ENCODE measurements at regions not wholly inside any gene's neighbourhood (a gene's known extent, or its start where the extent isn't known, plus 50 kb on each side); places are given as distances from the start of the nearest gene placed in this dataset.

DNA sequence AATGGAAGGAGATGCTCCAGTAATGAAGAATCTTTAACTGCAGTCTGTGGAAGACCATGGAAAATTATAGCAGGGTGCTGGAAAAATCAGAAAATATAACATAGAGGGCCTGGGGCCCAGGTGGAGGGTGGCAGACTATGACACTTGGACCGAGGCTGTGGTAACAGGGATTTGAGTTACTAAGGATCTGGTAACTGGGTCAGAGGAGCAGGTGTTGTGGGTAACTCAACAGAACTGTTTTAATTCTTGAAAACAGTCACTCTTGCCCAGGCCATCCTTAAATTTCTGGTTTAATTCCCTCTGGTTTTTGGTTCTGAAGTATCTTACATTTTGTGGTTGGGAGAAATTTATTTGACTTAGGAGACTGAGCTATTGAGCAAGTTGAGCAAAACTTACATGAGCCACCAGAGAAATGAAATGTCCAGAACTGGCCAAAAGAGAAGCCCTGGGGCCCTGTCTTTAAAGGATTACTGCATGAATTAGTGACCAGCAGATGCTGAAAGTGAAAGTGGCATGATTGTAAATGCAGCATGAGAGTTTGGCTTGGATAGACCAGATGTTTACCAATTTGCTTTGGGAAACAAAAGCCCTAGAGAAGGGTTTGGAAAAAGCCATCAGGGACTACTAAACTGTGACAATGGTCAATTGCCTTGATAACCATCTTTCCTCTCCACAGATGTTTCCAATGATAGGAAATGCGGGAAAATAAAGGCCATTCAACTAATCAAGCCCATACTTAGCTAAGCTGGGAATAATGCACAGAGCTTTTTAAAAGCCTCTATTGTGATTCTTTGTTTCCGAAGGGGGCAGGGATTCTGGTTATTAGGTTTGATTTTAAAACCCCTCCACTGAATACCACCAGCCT, 374.9 kb upstream of the TGFBR2 start:
- Histone ChIP-seq H3K36me3 (ENCODE audit: control insufficient read depth, insufficient read depth, low read length) (no peaks in the 10 kb centered on the region), H3K9ac (ENCODE audit: low read length) (no peak overlapping the region), H3K27ac (ENCODE audit: low read depth, low read length) (no peak overlapping the region), H3K27me3 (ENCODE audit: control insufficient read depth, insufficient read depth, low read length) (no peaks in the 10 kb centered on the region), H3K4me3 (ENCODE audit: low read length) (no peak overlapping the region), H3K4me1 (ENCODE audit: control insufficient read depth, insufficient read depth, low read length) (no peaks in the 10 kb centered on the region)

DNA sequence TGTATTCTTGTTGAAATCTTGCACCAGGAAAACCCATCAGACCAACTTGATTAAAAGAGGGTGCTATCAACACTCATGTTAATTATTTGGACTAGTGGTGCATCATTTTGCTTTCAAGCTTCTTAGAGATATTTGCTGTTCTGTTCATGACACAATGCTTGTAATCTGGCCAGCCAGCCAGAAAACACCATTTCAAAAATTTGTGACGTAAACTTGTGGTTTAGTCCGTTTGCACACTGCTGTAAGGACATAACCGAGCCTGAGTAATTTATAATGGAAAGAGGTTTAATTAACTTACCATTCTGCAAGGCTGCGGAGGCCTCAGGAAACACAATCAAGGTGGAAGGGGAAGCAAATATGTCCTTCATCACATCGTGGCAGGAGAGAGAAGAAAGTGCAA, 374.3 kb upstream of the TGFBR2 start:
- H3K27ac ChIP-seq (ENCODE audit: low read depth, low read length) = no peak overlapping the region
- no peak overlapping the region for H3K9ac ChIP-seq (ENCODE audit: low read length)
- H3K4me1 ChIP-seq (ENCODE audit: control insufficient read depth, insufficient read depth, low read length) = no peaks in the 10 kb centered on the region
- H3K4me3 ChIP-seq (ENCODE audit: low read length) = no peak overlapping the region
- no peaks in the 10 kb centered on the region for H3K36me3 ChIP-seq (ENCODE audit: control insufficient read depth, insufficient read depth, low read length)
- no peaks in the 10 kb centered on the region for H3K27me3 ChIP-seq (ENCODE audit: control insufficient read depth, insufficient read depth, low read length)

DNA sequence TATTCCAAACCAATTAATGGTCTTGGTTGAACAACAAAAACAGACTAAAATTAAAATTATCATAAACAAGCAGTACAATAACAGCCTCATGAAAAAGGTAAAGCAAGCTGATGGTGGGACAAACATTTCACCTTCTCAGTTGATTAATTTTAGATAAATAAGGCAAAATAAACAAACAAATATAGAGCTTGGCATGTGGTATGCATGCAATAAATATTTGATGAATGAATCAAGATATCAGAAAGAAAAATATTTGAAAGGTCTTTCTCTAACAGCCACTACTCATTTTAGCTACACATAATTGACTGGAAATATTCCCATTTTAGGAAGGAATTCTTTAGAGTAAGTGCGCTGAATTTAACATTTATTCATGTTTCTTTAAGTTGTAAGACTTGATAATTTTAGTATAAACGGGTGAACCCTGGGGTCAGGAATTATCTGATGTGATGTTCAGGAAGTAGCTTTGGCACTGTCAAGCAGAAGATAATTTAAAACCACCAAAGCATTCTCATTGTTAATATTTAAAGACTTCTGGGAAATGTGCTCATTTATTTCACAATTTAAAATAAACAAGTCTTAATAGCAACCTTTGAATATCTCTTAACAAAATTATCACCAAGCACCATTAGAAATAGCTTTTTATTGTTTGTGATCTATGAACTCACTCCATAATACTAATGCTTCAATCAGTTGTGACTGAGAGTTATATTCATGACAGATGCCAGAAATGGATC, 372.3 kb upstream of the TGFBR2 start:
- no peaks in the 10 kb centered on the region for H3K27me3 ChIP-seq (ENCODE audit: control insufficient read depth, insufficient read depth, low read length)
- H3K36me3 ChIP-seq (ENCODE audit: control insufficient read depth, insufficient read depth, low read length) = no peaks in the 10 kb centered on the region
- H3K4me1 ChIP-seq (ENCODE audit: control insufficient read depth, insufficient read depth, low read length) = no peaks in the 10 kb centered on the region
- no peak overlapping the region for H3K9ac ChIP-seq (ENCODE audit: low read length)
- H3K4me3 ChIP-seq (ENCODE audit: low read length) = no peak overlapping the region
- H3K27ac ChIP-seq (ENCODE audit: low read depth, low read length) = no peak overlapping the region

DNA sequence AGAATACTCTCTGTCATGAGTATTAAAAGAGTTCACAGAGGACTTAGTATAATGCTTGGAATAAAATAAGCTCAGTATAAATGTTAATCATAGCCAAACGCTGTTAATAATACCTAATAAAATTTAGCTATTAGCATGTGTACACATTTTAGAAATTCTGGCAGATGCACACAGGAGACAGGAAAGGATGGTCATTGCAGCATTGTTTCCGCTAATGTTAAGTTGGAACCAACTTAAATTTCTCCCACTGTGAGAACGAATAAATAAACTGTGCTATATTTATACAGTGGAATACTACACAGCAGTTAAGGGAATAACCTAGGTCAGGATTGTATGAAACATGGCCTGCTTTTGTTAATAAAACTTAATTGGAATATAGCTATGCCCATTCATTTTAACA, 370.4 kb upstream of the TGFBR2 start:
- Histone ChIP-seq H3K27me3 (ENCODE audit: control insufficient read depth, insufficient read depth, low read length) (no peaks in the 10 kb centered on the region), H3K27ac (ENCODE audit: low read depth, low read length) (no peak overlapping the region)

DNA sequence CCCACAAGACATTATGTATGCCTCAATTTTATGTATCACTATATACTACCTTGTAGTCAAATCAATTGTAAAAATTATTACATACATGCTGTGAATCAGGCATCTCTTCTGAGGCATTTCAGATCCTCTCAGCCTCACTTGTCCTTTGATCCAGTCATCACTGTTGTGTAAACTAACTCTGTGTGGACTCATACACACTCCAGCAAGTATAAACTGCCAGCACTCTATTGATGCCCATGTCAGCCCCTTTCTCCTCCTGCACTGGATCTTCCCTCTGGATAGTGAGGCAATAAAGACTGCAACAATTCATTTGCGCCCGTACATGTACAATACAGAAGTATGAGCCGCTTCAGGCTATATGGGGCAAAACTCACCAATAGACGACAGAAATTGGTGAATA, 364.7 kb upstream of the TGFBR2 start:
- Histone ChIP-seq H3K27me3 (ENCODE audit: control insufficient read depth, insufficient read depth, low read length) (no peaks in the 10 kb centered on the region), H3K4me3 (ENCODE audit: low read length) (no peak overlapping the region), H3K9ac (ENCODE audit: low read length) (no peak overlapping the region), H3K4me1 (ENCODE audit: control insufficient read depth, insufficient read depth, low read length) (no peaks in the 10 kb centered on the region), H3K36me3 (ENCODE audit: control insufficient read depth, insufficient read depth, low read length) (no peaks in the 10 kb centered on the region), H3K27ac (ENCODE audit: low read depth, low read length) (no peak overlapping the region)

More for the DNA sequence above, 370.4 kb upstream of the TGFBR2 start:
- Histone ChIP-seq H3K4me3 (ENCODE audit: low read length) (no peak overlapping the region), H3K9ac (ENCODE audit: low read length) (no peak overlapping the region), H3K4me1 (ENCODE audit: control insufficient read depth, insufficient read depth, low read length) (no peaks in the 10 kb centered on the region), H3K36me3 (ENCODE audit: control insufficient read depth, insufficient read depth, low read length) (no peaks in the 10 kb centered on the region)

DNA sequence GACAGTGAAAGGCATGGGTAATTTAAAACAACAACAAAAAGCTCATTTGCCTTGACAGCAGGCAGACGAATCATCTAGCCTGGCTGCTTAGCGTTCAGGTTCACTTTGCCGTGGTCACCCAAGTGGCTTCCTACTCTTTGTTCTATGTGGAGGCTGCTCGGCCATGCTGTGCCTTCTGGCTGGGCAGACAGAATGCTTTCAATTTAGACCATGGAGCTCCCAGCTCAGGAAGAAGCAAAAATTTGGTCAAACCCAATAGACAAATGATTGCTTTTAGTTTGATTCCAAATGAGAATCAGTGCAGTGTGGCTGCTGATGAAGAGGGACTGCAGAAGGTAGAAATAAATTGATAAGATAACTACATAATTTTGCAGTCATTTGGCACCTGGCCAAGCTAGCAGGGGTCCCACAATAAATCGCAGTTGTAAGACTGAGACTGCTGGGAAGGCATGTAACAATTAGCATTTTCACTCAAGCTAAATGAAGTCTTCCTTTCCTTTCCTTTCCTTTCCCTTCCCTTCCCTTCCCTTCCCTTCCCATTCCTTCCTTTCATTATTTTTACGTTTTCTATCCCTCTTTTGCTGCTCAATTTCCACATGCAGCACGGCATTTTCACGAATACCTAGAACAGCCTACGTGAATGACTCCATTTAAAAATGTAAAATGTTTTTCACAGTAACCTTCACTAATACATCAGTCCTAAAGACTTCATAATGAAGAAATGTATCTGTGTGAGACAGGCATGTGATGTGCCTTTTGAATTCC, 360.4 kb upstream of the TGFBR2 start:
- Histone ChIP-seq H3K27me3 (ENCODE audit: control insufficient read depth, insufficient read depth, low read length) (no peaks in the 10 kb centered on the region), H3K4me3 (ENCODE audit: low read length) (no peak overlapping the region), H3K27ac (ENCODE audit: low read depth, low read length) (no peak overlapping the region), H3K9ac (ENCODE audit: low read length) (no peak overlapping the region), H3K4me1 (ENCODE audit: control insufficient read depth, insufficient read depth, low read length) (no peaks in the 10 kb centered on the region), H3K36me3 (ENCODE audit: control insufficient read depth, insufficient read depth, low read length) (no peaks in the 10 kb centered on the region)

DNA sequence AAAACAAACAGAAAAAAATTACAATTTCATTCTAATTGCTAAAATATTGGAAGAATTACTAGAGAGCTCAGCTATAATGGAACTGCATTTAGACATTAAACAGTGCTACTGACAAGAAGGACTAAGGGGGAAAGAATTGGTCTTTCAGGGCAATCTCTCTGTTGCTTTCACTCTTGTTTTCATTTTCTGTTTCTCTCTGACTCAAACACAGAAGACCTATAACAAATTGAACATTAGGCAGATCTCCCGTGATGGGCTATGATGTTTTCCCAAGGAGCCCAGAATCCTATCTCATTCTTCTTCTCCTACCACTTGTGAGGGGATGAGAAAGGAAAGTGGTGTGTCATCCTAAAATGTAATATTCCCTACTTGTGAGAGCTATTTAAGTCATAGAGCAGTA, 358.0 kb upstream of the TGFBR2 start:
- Histone ChIP-seq H3K27me3 (ENCODE audit: control insufficient read depth, insufficient read depth, low read length) (no peaks in the 10 kb centered on the region), H3K4me1 (ENCODE audit: control insufficient read depth, insufficient read depth, low read length) (no peaks in the 10 kb centered on the region), H3K27ac (ENCODE audit: low read depth, low read length) (no peak overlapping the region), H3K4me3 (ENCODE audit: low read length) (no peak overlapping the region), H3K9ac (ENCODE audit: low read length) (no peak overlapping the region), H3K36me3 (ENCODE audit: control insufficient read depth, insufficient read depth, low read length) (no peaks in the 10 kb centered on the region)

DNA sequence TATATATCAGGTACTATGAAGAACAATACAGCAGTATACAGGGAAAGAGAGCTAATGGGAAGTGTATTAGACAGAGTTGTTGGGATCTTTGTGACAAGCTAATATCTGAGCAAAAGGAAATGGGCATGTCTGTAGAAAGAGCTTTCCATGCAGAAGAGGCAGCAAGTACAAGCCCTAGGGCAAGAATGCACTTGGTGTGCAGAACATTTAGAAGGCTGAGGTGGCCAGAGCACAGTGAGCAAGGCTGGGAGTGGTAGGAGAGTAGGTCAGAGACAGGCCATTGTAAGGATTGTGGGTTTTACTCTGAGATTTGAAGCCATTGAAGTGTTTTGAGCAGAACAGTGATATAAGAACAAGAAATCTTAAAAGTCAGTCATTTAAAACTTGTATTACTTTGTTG, 353.9 kb upstream of the TGFBR2 start:
- no peaks in the 10 kb centered on the region for H3K27me3 ChIP-seq (ENCODE audit: control insufficient read depth, insufficient read depth, low read length)
- no peak overlapping the region for H3K27ac ChIP-seq (ENCODE audit: low read depth, low read length)
- no peak overlapping the region for H3K4me3 ChIP-seq (ENCODE audit: low read length)
- no peak overlapping the region for H3K9ac ChIP-seq (ENCODE audit: low read length)
- no peaks in the 10 kb centered on the region for H3K4me1 ChIP-seq (ENCODE audit: control insufficient read depth, insufficient read depth, low read length)
- no peaks in the 10 kb centered on the region for H3K36me3 ChIP-seq (ENCODE audit: control insufficient read depth, insufficient read depth, low read length)

DNA sequence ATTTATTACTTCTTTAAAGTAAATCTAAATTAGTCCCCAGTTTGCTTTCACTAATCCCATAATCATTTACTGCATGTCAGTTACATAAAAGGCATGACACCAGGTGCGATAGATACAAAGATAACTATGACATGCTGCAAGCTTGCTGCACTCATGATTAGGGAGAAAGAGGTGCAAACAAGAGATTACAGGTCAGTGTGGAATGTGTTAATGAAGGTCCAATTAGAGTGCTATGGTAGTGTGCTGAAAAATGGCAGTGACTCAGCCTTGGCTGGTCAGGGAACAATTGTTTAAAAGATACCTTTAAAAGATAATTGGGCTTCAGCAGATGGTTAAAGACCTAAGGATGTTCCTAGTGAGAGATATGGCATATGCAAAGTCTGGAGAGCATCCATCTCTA, 352.6 kb upstream of the TGFBR2 start:
- H3K27ac ChIP-seq (ENCODE audit: low read depth, low read length) = no peak overlapping the region
- H3K27me3 ChIP-seq (ENCODE audit: control insufficient read depth, insufficient read depth, low read length) = no peaks in the 10 kb centered on the region
- H3K36me3 ChIP-seq (ENCODE audit: control insufficient read depth, insufficient read depth, low read length) = no peaks in the 10 kb centered on the region
- no peak overlapping the region for H3K4me3 ChIP-seq (ENCODE audit: low read length)
- no peaks in the 10 kb centered on the region for H3K4me1 ChIP-seq (ENCODE audit: control insufficient read depth, insufficient read depth, low read length)
- no peak overlapping the region for H3K9ac ChIP-seq (ENCODE audit: low read length)

DNA sequence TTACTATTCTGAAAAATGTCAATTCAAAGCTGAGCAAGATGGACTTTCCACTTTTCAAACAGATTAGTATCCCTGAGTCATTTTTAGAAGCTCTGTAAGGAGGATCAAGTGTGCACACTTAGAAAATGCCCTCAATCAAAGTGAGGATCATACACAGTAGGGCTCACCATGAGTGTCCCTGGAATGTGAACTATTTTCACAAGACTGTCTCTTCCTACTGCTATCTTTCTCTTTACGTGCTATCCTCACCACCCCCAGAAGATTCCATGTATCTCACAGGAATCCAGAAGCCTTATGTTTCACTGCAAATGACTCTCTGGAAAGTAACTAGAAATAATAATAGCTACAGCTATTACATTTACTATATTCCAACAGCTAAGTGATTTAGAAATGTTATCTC, 349.9 kb upstream of the TGFBR2 start:
- H3K27ac ChIP-seq (ENCODE audit: low read depth, low read length) = no peak overlapping the region
- no peak overlapping the region for H3K9ac ChIP-seq (ENCODE audit: low read length)
- no peaks in the 10 kb centered on the region for H3K4me1 ChIP-seq (ENCODE audit: control insufficient read depth, insufficient read depth, low read length)
- H3K4me3 ChIP-seq (ENCODE audit: low read length) = no peak overlapping the region
- no peaks in the 10 kb centered on the region for H3K36me3 ChIP-seq (ENCODE audit: control insufficient read depth, insufficient read depth, low read length)
- no peaks in the 10 kb centered on the region for H3K27me3 ChIP-seq (ENCODE audit: control insufficient read depth, insufficient read depth, low read length)

DNA sequence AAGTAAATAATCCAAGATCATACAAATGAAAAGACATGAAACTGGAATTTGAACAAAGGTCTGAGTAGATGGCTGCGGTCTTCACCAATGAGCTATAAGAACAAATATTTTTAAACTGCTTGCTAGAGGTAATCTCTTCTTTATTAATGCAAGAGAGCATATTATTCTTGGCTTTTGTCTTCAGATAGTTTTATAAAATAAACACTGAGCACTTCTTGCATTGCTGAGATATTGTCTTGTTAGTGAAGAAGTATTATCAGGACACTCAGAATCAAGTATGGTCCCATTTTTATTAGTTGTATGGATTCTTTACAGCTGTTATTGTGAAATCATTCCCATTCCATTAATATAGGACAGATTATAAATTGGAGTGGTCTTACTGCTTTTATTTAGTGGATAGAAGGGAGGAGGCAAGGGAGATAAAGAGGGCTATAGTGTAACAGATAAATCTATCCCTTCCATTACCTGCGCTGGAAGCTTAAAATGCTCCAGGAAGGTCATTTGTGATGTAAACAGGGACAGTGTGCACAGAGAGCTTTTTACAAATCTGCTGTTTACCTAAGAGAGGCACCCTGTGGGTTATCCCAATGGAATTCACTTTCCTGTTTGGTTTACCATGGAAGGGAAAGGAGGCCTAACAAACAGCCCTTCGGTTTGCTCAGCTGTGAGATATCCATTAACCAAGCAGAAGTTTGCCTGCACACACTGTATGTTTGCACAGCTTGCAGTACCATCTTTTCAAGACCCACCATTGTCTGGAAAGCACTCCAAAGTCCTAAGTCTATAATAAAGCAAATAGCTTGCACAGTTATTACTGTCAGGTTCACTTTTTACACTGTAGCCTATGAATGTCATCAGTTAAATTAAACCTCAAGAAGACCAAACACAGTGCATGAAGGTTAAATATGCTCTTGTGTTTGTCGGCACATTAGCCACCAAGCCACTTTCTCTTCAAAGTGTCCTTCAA, 347.7 kb upstream of the TGFBR2 start:
- Histone ChIP-seq H3K4me1 (ENCODE audit: control insufficient read depth, insufficient read depth, low read length) (no peaks in the 10 kb centered on the region), H3K4me3 (ENCODE audit: low read length) (no peak overlapping the region), H3K36me3 (ENCODE audit: control insufficient read depth, insufficient read depth, low read length) (no peaks in the 10 kb centered on the region), H3K27ac (ENCODE audit: low read depth, low read length) (no peak overlapping the region), H3K27me3 (ENCODE audit: control insufficient read depth, insufficient read depth, low read length) (no peaks in the 10 kb centered on the region), H3K9ac (ENCODE audit: low read length) (no peak overlapping the region)

All from rectal smooth muscle tissue (tissue), 1 donor.